H9 (cell line): ENCODE measurements at regions not wholly inside any gene's neighbourhood (a gene's known extent, or its start where the extent isn't known, plus 50 kb on each side); places are given as distances from the start of the nearest gene placed in this dataset.

Experiments
- DNase-seq: peaks from one replicate; pipeline ENCODE4 v3.0.0-alpha.2; 2017
- H2AFZ ChIP-seq: one replicate; pipeline ENCODE4 v1.6.1; 2013; ENCODE audit warnings: mild to moderate bottlenecking, low read length, control low read depth, moderate library complexity
- H2AK5ac ChIP-seq: 2 replicates; pipeline ENCODE4 v1.6.1; 2013; ENCODE audit warnings: low read length, control low read depth, mixed read lengths; ENCODE audit not compliant: insufficient read length
- H2BK120ac ChIP-seq: one replicate; pipeline ENCODE4 v1.6.1; 2013; ENCODE audit warnings: low read depth, mild to moderate bottlenecking, low read length, control low read depth, inconsistent platforms; ENCODE audit not compliant: poor library complexity, severe bottlenecking
- H2BK12ac ChIP-seq: 2 replicates; pipeline ENCODE4 v1.6.1; 2013; ENCODE audit warnings: low read length, control low read depth, mixed read lengths, low read depth; ENCODE audit not compliant: insufficient read length
- H2BK15ac ChIP-seq: 2 replicates; pipeline ENCODE4 v1.6.1; 2013; ENCODE audit warnings: low read depth, low read length, control low read depth
- H2BK20ac ChIP-seq: one replicate; pipeline ENCODE4 v1.6.1; 2013; ENCODE audit warnings: low read depth, mild to moderate bottlenecking, low read length, control low read depth, inconsistent platforms; ENCODE audit not compliant: poor library complexity, severe bottlenecking
- H2BK5ac ChIP-seq: 2 replicates; pipeline ENCODE4 v1.6.1; 2013; ENCODE audit warnings: low read length, control low read depth, mixed read lengths; ENCODE audit not compliant: insufficient read length
- H3K14ac ChIP-seq: 2 replicates; pipeline ENCODE4 v1.6.1; 2013; ENCODE audit warnings: low read length, control low read depth; ENCODE audit not compliant: insufficient read depth
- H3K18ac ChIP-seq: 2 replicates; pipeline ENCODE4 v1.6.1; 2013; ENCODE audit warnings: low read depth, mild to moderate bottlenecking, mixed read lengths, low read length, control low read depth; ENCODE audit not compliant: insufficient read length
- H3K23ac ChIP-seq: 2 replicates; pipeline ENCODE4 v1.6.1; 2013; ENCODE audit warnings: low read length, control low read depth, mixed read lengths, low read depth; ENCODE audit not compliant: insufficient read length
- H3K23me2 ChIP-seq: 2 replicates; pipeline ENCODE4 v1.6.1; 2013; ENCODE audit warnings: low read depth, mild to moderate bottlenecking, mixed read lengths, low read length, control low read depth; ENCODE audit not compliant: insufficient read length, poor library complexity, severe bottlenecking
- H3K27ac ChIP-seq: 2 replicates; pipeline ENCODE4 v1.5.1; 2013; ENCODE audit warnings: low read length, control low read depth, mixed read lengths, low read depth; ENCODE audit not compliant: insufficient read length
- H3K27me3 ChIP-seq: 2 replicates; pipeline ENCODE4 v1.6.1; 2013; ENCODE audit warnings: low read length, control low read depth, inconsistent platforms; ENCODE audit not compliant: insufficient read depth
- H3K4ac ChIP-seq: 2 replicates; pipeline ENCODE4 v1.6.1; 2013; ENCODE audit warnings: low read depth, mild to moderate bottlenecking, control low read depth, inconsistent platforms, low read length, moderate library complexity
- H3K4me1 ChIP-seq: 2 replicates; pipeline ENCODE4 v1.6.1; 2013; ENCODE audit warnings: low read length, control low read depth, inconsistent platforms; ENCODE audit not compliant: insufficient read depth
- H3K4me2 ChIP-seq: 2 replicates; pipeline ENCODE4 v1.6.1; 2013; ENCODE audit warnings: low read length, control low read depth, mixed read lengths; ENCODE audit not compliant: insufficient read length, insufficient read depth
- H3K56ac ChIP-seq: 2 replicates; pipeline ENCODE4 v1.6.1; 2013; ENCODE audit warnings: low read depth, mild to moderate bottlenecking, mixed read lengths, low read length, control low read depth; ENCODE audit not compliant: insufficient read length
- H3K79me1 ChIP-seq: 2 replicates; pipeline ENCODE4 v1.6.1; 2013; ENCODE audit warnings: low read depth, mild to moderate bottlenecking, moderate library complexity, low read length, control low read depth, inconsistent platforms; ENCODE audit not compliant: insufficient read depth, poor library complexity, severe bottlenecking
- H3K79me2 ChIP-seq: 2 replicates; pipeline ENCODE4 v1.6.1; 2013; ENCODE audit warnings: low read length, control low read depth, inconsistent platforms; ENCODE audit not compliant: insufficient read depth
- H3K9ac ChIP-seq: 2 replicates; pipeline ENCODE4 v1.6.1; 2013; ENCODE audit warnings: low read length, control low read depth, mixed read lengths; ENCODE audit not compliant: insufficient read length; ENCODE audit errors: extremely low read depth
- H3K9me3 ChIP-seq: one replicate; pipeline ENCODE4 v1.6.1; 2013; ENCODE audit warnings: low read depth, low read length, inconsistent platforms; ENCODE audit not compliant: control insufficient read depth
- H3T11ph ChIP-seq: one replicate; pipeline ENCODE4 v1.6.1; 2013; ENCODE audit warnings: mild to moderate bottlenecking, low read length, control low read depth, inconsistent platforms
- H4K20me1 ChIP-seq: one replicate; pipeline ENCODE4 v1.6.1; 2013; ENCODE audit not compliant: control insufficient read depth, insufficient read length, insufficient read depth
- H4K5ac ChIP-seq: 2 replicates; pipeline ENCODE4 v1.6.1; 2013; ENCODE audit warnings: low read depth, mild to moderate bottlenecking, mixed read lengths, low read length, control low read depth; ENCODE audit not compliant: insufficient read length
- H4K8ac ChIP-seq: replicated peaks from 2 replicates; pipeline ENCODE4 v1.6.1; 2013; ENCODE audit warnings: low read length, control low read depth, mixed read lengths, low read depth; ENCODE audit not compliant: insufficient read length
- H4K91ac ChIP-seq: 2 replicates; pipeline ENCODE4 v1.6.1; 2013; ENCODE audit warnings: low read depth, mild to moderate bottlenecking, moderate library complexity, mixed read lengths, low read length, control low read depth; ENCODE audit not compliant: insufficient read length
- H3K27ac Mint-ChIP-seq, 3 experiments: 2 replicates in 2 of 3; 3 replicates in 1 of 3; pipeline ENCODE4 v1.8.0; 2020 to 2021; ENCODE audit warnings: mixed read lengths in 3 of 3, mild to moderate bottlenecking in 1 of 3, moderate library complexity in 1 of 3
- H3K27me3 Mint-ChIP-seq: 2 replicates; pipeline ENCODE4 v1.8.0; 2021; ENCODE audit warnings: low read depth, mild to moderate bottlenecking, moderate library complexity, mixed read lengths
- H3K36me3 Mint-ChIP-seq, 3 experiments: 2 replicates in 2 of 3; 3 replicates in 1 of 3; pipeline ENCODE4 v1.8.0; 2020 to 2021; ENCODE audit warnings: low read depth in 3 of 3, mixed read lengths in 3 of 3; ENCODE audit not compliant: insufficient read depth in 1 of 3
- H3K4me1 Mint-ChIP-seq, 2 experiments: 2 replicates each; pipeline ENCODE4 v1.8.0; 2020; ENCODE audit warnings: mixed read lengths in 2 of 2
- H3K4me3 Mint-ChIP-seq, 2 experiments: 2 replicates in 1 of 2; 3 replicates in 1 of 2; pipeline ENCODE4 v1.8.0; 2020 to 2021; ENCODE audit warnings: mild to moderate bottlenecking in 2 of 2, mixed read lengths in 2 of 2, moderate library complexity in 1 of 2
- H3K9me3 Mint-ChIP-seq, 2 experiments: 2 replicates in 1 of 2; 3 replicates in 1 of 2; pipeline ENCODE4 v1.8.0; 2020; ENCODE audit warnings: mild to moderate bottlenecking in 2 of 2, mixed read lengths in 2 of 2, moderate library complexity in 1 of 2
- CTCF ChIP-seq: fragments of 200-600 bp; sonication (generic); conservative IDR thresholded peaks from 3 replicates; pipeline ENCODE4 v1.8.0; 2021; ENCODE audit warnings: antibody characterized with exemption, mild to moderate bottlenecking
- WGBS: extraction: QIAGEN DNeasy Blood & Tissue Kit; methylation state at CpG from one replicate; pipeline ENCODE4 v1.1.7; 2013; ENCODE audit warnings: missing lambda C conversion rate, low lambda C conversion rate, mixed read lengths; ENCODE audit not compliant: insufficient read length; ENCODE audit errors: extremely low coverage; 5-methylcytosine and 5-hydroxymethylcytosine counted together

- H3K4me2 ChIP-seq, result no peak overlapping the region
- H3K27ac Mint-ChIP-seq, result no peak overlapping the region
Observed at GRCh38 chr16:51553910-51554309, 402.8 kb upstream of the SALL1 start.

More at GRCh38 chr16:51553910-51554309, 402.8 kb upstream of the SALL1 start:
- no peaks in the 10 kb centered on the region for H3K23me2 ChIP-seq
- no peaks in the 10 kb centered on the region for H3K9me3 ChIP-seq
- no peak for DNase-seq
- H2BK20ac ChIP-seq, result no peak overlapping the region
- H3K79me2 ChIP-seq, result no peaks in the 10 kb centered on the region
- Mint-ChIP-seq H3K4me3 (no peak overlapping the region), H3K27me3 (peaks cover 12% of the 10 kb centered on the region), H3K9me3 (no peaks in the 10 kb centered on the region), H3K36me3 (no peaks in the 10 kb centered on the region), H3K4me1 (peaks cover 4 to 11% of the 10 kb centered on the region in 2 experiments)
- H2BK120ac ChIP-seq, result no peak overlapping the region
- H3K18ac ChIP-seq, result no peak overlapping the region
- H4K8ac ChIP-seq, result no peak overlapping the region
- no peak overlapping the region for H3K9ac ChIP-seq
- no peak overlapping the region for H3K27ac ChIP-seq
- no peaks in the 10 kb centered on the region for H4K20me1 ChIP-seq
- no peak overlapping the region for H3K4ac ChIP-seq
- H3K27me3 ChIP-seq, result peaks cover 2% of the 10 kb centered on the region; the same call in 1 of the 2 replicates
- H3K79me1 ChIP-seq, result no peaks in the 10 kb centered on the region
- H3K23ac ChIP-seq, result no peak overlapping the region
- H2BK12ac ChIP-seq, result no peak overlapping the region
- H2BK5ac ChIP-seq, result no peak overlapping the region
- TF ChIP-seq CTCF, result no peak
- no peak overlapping the region for H3K14ac ChIP-seq
- H3K4me1 ChIP-seq, result no peaks in the 10 kb centered on the region
- H2BK15ac ChIP-seq, result no peak overlapping the region
- H2AK5ac ChIP-seq, result no peak overlapping the region
- H2AFZ ChIP-seq, result no peak overlapping the region
- H4K5ac ChIP-seq, result no peak overlapping the region
- H3T11ph ChIP-seq, result no peak overlapping the region
- no CpG with 5 or more reads among the region's 7 CpGs for WGBS
- no peak overlapping the region for H3K56ac ChIP-seq
- H4K91ac ChIP-seq, result no peak overlapping the region
